Ammon's horn (tissue), 1 donor: ENCODE measurements at regions not wholly inside any gene's neighbourhood (a gene's known extent, or its start where the extent isn't known, plus 50 kb on each side); places are given as distances from the start of the nearest gene placed in this dataset.
"Not testable (repeated sequence)": the region's sequence is repeated elsewhere in the genome, so short reads cannot be mapped to it uniquely, and the experiment has no call there.

Source experiments
- DNase-seq: peaks from one replicate; pipeline ENCODE4 v3.0.0-alpha.2; 2016; ENCODE audit warnings: low spot score

GRCh38 chr12:129959889-129960288 is 56.1 kb upstream of the TMEM132D start:
- DNase-seq = no peak

GRCh38 chr12:129961091-129961490 is 57.3 kb upstream of the TMEM132D start:
- DNase-seq = peak; percentile 63

- DNase-seq = no peak
These were observed 58.0 kb upstream of the TMEM132D start for GRCh38 chr12:129961856-129962255.

GRCh38 chr12:129964300-129964699 is 60.5 kb upstream of the TMEM132D start:
- no peak for DNase-seq

- no peak for DNase-seq
These were observed 61.1 kb upstream of the TMEM132D start for GRCh38 chr12:129964826-129965457.

- DNase-seq = no peak
These were observed 62.5 kb upstream of the TMEM132D start for GRCh38 chr12:129966146-129966995.

GRCh38 chr12:129971721-129972120 is 67.9 kb upstream of the TMEM132D start:
- DNase-seq = no peak

- DNase-seq = no peak
These were observed 69.6 kb upstream of the TMEM132D start for GRCh38 chr12:129973236-129973961.

GRCh38 chr12:129984106-129984505 is 80.3 kb upstream of the TMEM132D start:
- DNase-seq = no peak

GRCh38 chr12:129987841-129988240 is 84.0 kb upstream of the TMEM132D start:
- no peak for DNase-seq

- no peak for DNase-seq
These were observed 90.8 kb upstream of the TMEM132D start for GRCh38 chr12:129994634-129995033.

- DNase-seq = no peak
These were observed 93.4 kb upstream of the TMEM132D start for GRCh38 chr12:129997239-129997638.

- not testable (repeated sequence) for DNase-seq
These were observed 100.6 kb upstream of the TMEM132D start for GRCh38 chr12:130004310-130004877.

GRCh38 chr12:130007771-130008170 is 103.9 kb upstream of the TMEM132D start:
- no peak for DNase-seq

- DNase-seq = no peak
These were observed 104.4 kb upstream of the TMEM132D start for GRCh38 chr12:130008241-130008640.

GRCh38 chr12:130009961-130010360 is 106.1 kb upstream of the TMEM132D start:
- DNase-seq = no peak

- DNase-seq = no peak
These were observed 108.0 kb upstream of the TMEM132D start for GRCh38 chr12:130011611-130012385.

GRCh38 chr12:130013771-130014484 is 110.1 kb upstream of the TMEM132D start:
- DNase-seq = peak; percentile 93

- DNase-seq = peak; percentile 64
These were observed 110.6 kb upstream of the TMEM132D start for GRCh38 chr12:130014485-130014807.

- DNase-seq = no peak
These were observed 112.4 kb upstream of the TMEM132D start for GRCh38 chr12:130016194-130016593.

GRCh38 chr12:130016986-130017385 is 113.2 kb upstream of the TMEM132D start:
- peak; percentile 22 for DNase-seq
